ENCODE measurements at regions not wholly inside any gene's neighbourhood (a gene's known extent, or its start where the extent isn't known, plus 50 kb on each side); places are given as distances from the start of the nearest gene placed in this dataset.
"Not testable (repeated sequence)": the region's sequence is repeated elsewhere in the genome, so short reads cannot be mapped to it uniquely, and the experiment has no call there.

GRCh38 chr12:46884362-46884761 lies 58.6 kb upstream of the SLC38A4 start:
- no peak for DNase-seq

GRCh38 chr12:46886541-46887041 lies 60.8 kb upstream of the SLC38A4 start:
- DNase-seq = no peak

GRCh38 chr12:46887870-46888269 lies 62.1 kb upstream of the SLC38A4 start:
- DNase-seq = no peak

GRCh38 chr12:46888568-46888967 lies 62.8 kb upstream of the SLC38A4 start:
- no peak for DNase-seq

GRCh38 chr12:46891306-46891705 lies 65.5 kb upstream of the SLC38A4 start:
- no peak for DNase-seq

- DNase-seq = no peak
Observed at GRCh38 chr12:46892034-46892705, 66.4 kb upstream of the SLC38A4 start.

GRCh38 chr12:46892887-46893286 lies 67.1 kb upstream of the SLC38A4 start:
- DNase-seq = no peak

GRCh38 chr12:46893434-46893833 lies 67.6 kb upstream of the SLC38A4 start:
- no peak for DNase-seq

GRCh38 chr12:46895726-46896125 lies 69.9 kb upstream of the SLC38A4 start:
- no peak for DNase-seq

- DNase-seq = no peak
Observed at GRCh38 chr12:46896680-46897079, 70.9 kb upstream of the SLC38A4 start.

GRCh38 chr12:46898152-46898931 lies 72.5 kb upstream of the SLC38A4 start:
- no peak for DNase-seq

GRCh38 chr12:46898989-46899388 lies 73.2 kb upstream of the SLC38A4 start:
- DNase-seq = no peak

- DNase-seq = no peak
Observed at GRCh38 chr12:46900734-46901463, 75.1 kb upstream of the SLC38A4 start.

- no peak for DNase-seq
Observed at GRCh38 chr12:46901464-46902205, 75.8 kb upstream of the SLC38A4 start.

- DNase-seq = no peak
Observed at GRCh38 chr12:46903058-46903457, 77.3 kb upstream of the SLC38A4 start.

GRCh38 chr12:46904406-46905238 lies 78.8 kb upstream of the SLC38A4 start:
- DNase-seq = no peak

GRCh38 chr12:46905239-46905627 lies 79.4 kb upstream of the SLC38A4 start:
- DNase-seq = not testable (repeated sequence)

GRCh38 chr12:46907791-46908190 lies 82.0 kb upstream of the SLC38A4 start:
- DNase-seq = no peak

GRCh38 chr12:46908236-46908935 lies 82.6 kb upstream of the SLC38A4 start:
- no peak for DNase-seq

GRCh38 chr12:46908936-46909635 lies 83.3 kb upstream of the SLC38A4 start:
- DNase-seq = no peak
